PC-9 (cell line): ENCODE measurements at regions not wholly inside any gene's neighbourhood (a gene's known extent, or its start where the extent isn't known, plus 50 kb on each side); places are given as distances from the start of the nearest gene placed in this dataset.

Experiments
- BruUV-seq: library from RNA; stranded (reverse); fragments of 400-500 nt; replicated peaks from 2 replicates; lab custom pipeline; 2021; lab: Mats Ljungman, UMichigan
- CTCF ChIA-PET: fragments of 300-600 bp; sonication (Branson Sonifier 250); formaldehyde crosslinking; loops from one replicate; lab custom pipeline; 2022; ENCODE audit warnings: antibody characterized with exemption; lab: Charles Lee
- POLR2A ChIA-PET: fragments of 300-600 bp; sonication (Branson Sonifier 250); formaldehyde crosslinking; loops from one replicate; lab custom pipeline; 2022; ENCODE audit warnings: antibody characterized with exemption; ENCODE audit not compliant: unreplicated experiment; lab: Charles Lee
- DNase-seq, 2 experiments: peaks; one replicate each; pipeline versions ENCODE4 v3.0.0 to v3.0.0-alpha.2; 2015 to 2022; ENCODE audit warnings: mixed read lengths in 1 of 2
- H2AFZ ChIP-seq: fragments of 200-600 bp; sonication (generic); 2 replicates; pipeline ENCODE4 v1.8.1; 2017; ENCODE audit warnings: antibody characterized with exemption
- H3F3A ChIP-seq: fragments of 200-600 bp; sonication (generic); 2 replicates; pipeline ENCODE4 v1.8.1; 2017; ENCODE audit warnings: antibody characterized with exemption, mild to moderate bottlenecking, low read depth; ENCODE audit not compliant: insufficient read depth
- H3K27ac ChIP-seq: fragments of 200-600 bp; sonication (generic); 2 replicates; pipeline ENCODE4 v1.6.1; 2016; ENCODE audit warnings: mixed run types
- H3K27me3 ChIP-seq: fragments of 200-600 bp; sonication (generic); 2 replicates; pipeline ENCODE4 v1.6.1; 2016; ENCODE audit warnings: low read depth, mixed run types; ENCODE audit not compliant: insufficient read depth
- H3K36me3 ChIP-seq: fragments of 200-600 bp; sonication (generic); 2 replicates; pipeline ENCODE4 v1.6.1; 2016; ENCODE audit warnings: low read depth, mixed run types
- H3K4me1 ChIP-seq: fragments of 200-600 bp; sonication (generic); replicated peaks from 2 replicates; pipeline ENCODE4 v1.6.1; 2016; ENCODE audit warnings: mixed run types; ENCODE audit not compliant: insufficient read depth
- H3K4me2 ChIP-seq: fragments of 200-600 bp; sonication (generic); 2 replicates; pipeline ENCODE4 v1.6.1; 2017; ENCODE audit warnings: mixed run types
- H3K4me3 ChIP-seq: fragments of 200-600 bp; sonication (generic); 2 replicates; pipeline ENCODE4 v1.6.1; 2016; ENCODE audit warnings: mixed run types
- H3K79me2 ChIP-seq: fragments of 200-600 bp; sonication (generic); 2 replicates; pipeline ENCODE4 v1.6.1; 2017; ENCODE audit warnings: low read depth, mixed run types
- H3K9me2 ChIP-seq: fragments of 200-600 bp; sonication (generic); 2 replicates; pipeline ENCODE4 v1.8.1; 2017; ENCODE audit warnings: mild to moderate bottlenecking; ENCODE audit not compliant: insufficient read depth
- H3K9me3 ChIP-seq: fragments of 200-600 bp; sonication (generic); 2 replicates; pipeline ENCODE4 v1.8.1; 2016; ENCODE audit warnings: low read depth; ENCODE audit not compliant: insufficient read depth
- H4K20me1 ChIP-seq: fragments of 200-600 bp; sonication (generic); 2 replicates; pipeline ENCODE4 v1.8.1; 2017; ENCODE audit not compliant: insufficient read depth
- EZH2 ChIP-seq: fragments of 200-600 bp; sonication (generic); IDR thresholded peaks from 2 replicates; pipeline ENCODE4 v1.8.0; 2017; ENCODE audit warnings: antibody characterized with exemption, low read depth
- intact Hi-C: fragments of 100-400 bp; cut with micrococcal nuclease; formaldehyde crosslinking; loops from one replicate; pipeline ENCODE4 v1.10.0; 2022; ENCODE audit not compliant: unreplicated experiment
- TF ChIP-seq, protein P1 (sequence below): fragments of 200-600 bp; sonication (generic); conservative IDR thresholded peaks from 2 replicates; pipeline ENCODE4 v1.6.1; 2017; ENCODE audit warnings: mixed run types, antibody characterized with exemption, mild to moderate bottlenecking, moderate library complexity

GRCh38 chr3:105077060-105077822 is 289.5 kb upstream of the ALCAM start:
- no peaks in the 10 kb centered on the region for H3K4me1 ChIP-seq
- H2AFZ ChIP-seq = no peak overlapping the region
- peaks cover 5% of the 10 kb centered on the region; the same call in 1 of the 2 replicates for H3K9me2 ChIP-seq
- H3K9me3 ChIP-seq = no peaks in the 10 kb centered on the region
- ChIA-PET POLR2A (no interaction called here), CTCF (no interaction called here)
- no peaks in the 10 kb centered on the region for H3K36me3 ChIP-seq
- no peak overlapping the region for H3K4me2 ChIP-seq
- no peaks in the 10 kb centered on the region for H4K20me1 ChIP-seq
- no peak overlapping the region for H3K27ac ChIP-seq
- intact Hi-C loops = no loop called here
- BruUV-seq = no TSS peak
- no peak overlapping the region for H3K4me3 ChIP-seq
- no peak for TF ChIP-seq EZH2
- TF ChIP-seq, protein P1, sequence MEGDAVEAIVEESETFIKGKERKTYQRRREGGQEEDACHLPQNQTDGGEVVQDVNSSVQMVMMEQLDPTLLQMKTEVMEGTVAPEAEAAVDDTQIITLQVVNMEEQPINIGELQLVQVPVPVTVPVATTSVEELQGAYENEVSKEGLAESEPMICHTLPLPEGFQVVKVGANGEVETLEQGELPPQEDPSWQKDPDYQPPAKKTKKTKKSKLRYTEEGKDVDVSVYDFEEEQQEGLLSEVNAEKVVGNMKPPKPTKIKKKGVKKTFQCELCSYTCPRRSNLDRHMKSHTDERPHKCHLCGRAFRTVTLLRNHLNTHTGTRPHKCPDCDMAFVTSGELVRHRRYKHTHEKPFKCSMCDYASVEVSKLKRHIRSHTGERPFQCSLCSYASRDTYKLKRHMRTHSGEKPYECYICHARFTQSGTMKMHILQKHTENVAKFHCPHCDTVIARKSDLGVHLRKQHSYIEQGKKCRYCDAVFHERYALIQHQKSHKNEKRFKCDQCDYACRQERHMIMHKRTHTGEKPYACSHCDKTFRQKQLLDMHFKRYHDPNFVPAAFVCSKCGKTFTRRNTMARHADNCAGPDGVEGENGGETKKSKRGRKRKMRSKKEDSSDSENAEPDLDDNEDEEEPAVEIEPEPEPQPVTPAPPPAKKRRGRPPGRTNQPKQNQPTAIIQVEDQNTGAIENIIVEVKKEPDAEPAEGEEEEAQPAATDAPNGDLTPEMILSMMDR = no peak
- H3F3A ChIP-seq = no peaks in the 10 kb centered on the region
- no peaks in the 10 kb centered on the region for H3K27me3 ChIP-seq
- no peak for DNase-seq
- H3K79me2 ChIP-seq = no peaks in the 10 kb centered on the region

- ChIA-PET CTCF (no interaction called here), POLR2A (no interaction called here)
- H3F3A ChIP-seq = no peaks in the 10 kb centered on the region
- H3K27me3 ChIP-seq = no peaks in the 10 kb centered on the region
- H2AFZ ChIP-seq = no peak overlapping the region
- no peaks in the 10 kb centered on the region for H3K36me3 ChIP-seq
- H3K4me1 ChIP-seq = no peaks in the 10 kb centered on the region
- intact Hi-C loops = no loop called here
- DNase-seq = no peak
- TF ChIP-seq, protein P1 = no peak
- TF ChIP-seq EZH2 = no peak
- no peaks in the 10 kb centered on the region for H4K20me1 ChIP-seq
- no peak overlapping the region for H3K27ac ChIP-seq
- no peaks in the 10 kb centered on the region for H3K79me2 ChIP-seq
- H3K9me3 ChIP-seq = no peaks in the 10 kb centered on the region
- H3K9me2 ChIP-seq = peaks cover 5% of the 10 kb centered on the region; the same call in 1 of the 2 replicates
- BruUV-seq = no TSS peak
- no peak overlapping the region for H3K4me2 ChIP-seq
- H3K4me3 ChIP-seq = no peak overlapping the region
These were observed 282.8 kb upstream of the ALCAM start for GRCh38 chr3:105083945-105084344.

- Histone ChIP-seq H3K36me3 (no peaks in the 10 kb centered on the region), H3K4me2 (no peak overlapping the region), H3K9me2 (peaks cover 5% of the 10 kb centered on the region; the same call in 1 of the 2 replicates), H3K4me3 (no peak overlapping the region), H3K27ac (no peak overlapping the region), H3F3A (no peaks in the 10 kb centered on the region), H3K4me1 (no peaks in the 10 kb centered on the region), H3K27me3 (no peaks in the 10 kb centered on the region), H3K9me3 (no peaks in the 10 kb centered on the region), H2AFZ (no peak overlapping the region), H4K20me1 (no peaks in the 10 kb centered on the region), H3K79me2 (no peaks in the 10 kb centered on the region)
- DNase-seq = no peak
- TF ChIP-seq EZH2 = no peak
- TF ChIP-seq, protein P1 = no peak
- intact Hi-C loops = no loop called here
- CTCF ChIA-PET = no interaction called here
- BruUV-seq = no TSS peak
- POLR2A ChIA-PET = no interaction called here
These were observed 281.2 kb upstream of the ALCAM start for GRCh38 chr3:105085506-105085905.
